GM12878 (cell line): ENCODE measurements at regions not wholly inside any gene's neighbourhood (a gene's known extent, or its start where the extent isn't known, plus 50 kb on each side); places are given as distances from the start of the nearest gene placed in this dataset.

Source experiments
- ATAC-seq: fragments of 200-7000 bp; cut with Tn5 transposase; 3 replicates; pipeline ENCODE4 v1.9.1; 2020; ENCODE audit warnings: mild to moderate bottlenecking, moderate library complexity
- BruUV-seq: library from RNA; stranded (reverse); fragments of 400-500 nt; replicated peaks from 2 replicates; lab custom pipeline; 2021; lab: Mats Ljungman, UMichigan
- CTCF ChIA-PET: fragments of 300-600 bp; sonication (Branson Sonifier 250); formaldehyde crosslinking; extraction: SDS; loops from one replicate; lab custom pipeline; 2021; ENCODE audit warnings: inconsistent platforms; lab: Yijun Ruan, JAX
- POLR2A ChIA-PET: fragments of 350-600 bp; formaldehyde crosslinking; extraction: SDS; loops from one replicate; lab custom pipeline; 2021; ENCODE audit warnings: inconsistent platforms; lab: Charles Lee
- RAD21 ChIA-PET: fragments of 300-600 bp; sonication (Branson Sonifier 250); formaldehyde crosslinking; loops from one replicate; lab custom pipeline; 2023; ENCODE audit warnings: antibody characterized with exemption; ENCODE audit not compliant: unreplicated experiment; lab: Charles Lee
- SMC1A ChIA-PET: fragments of 300-600 bp; sonication (Branson Sonifier 250); formaldehyde crosslinking; loops from one replicate; lab custom pipeline; 2023; ENCODE audit not compliant: unreplicated experiment, uncharacterized antibody; lab: Charles Lee
- DNase-seq: peaks from one replicate; pipeline ENCODE4 v3.0.0-alpha.2; 2011; ENCODE audit warnings: low read depth, low spot score
- FAIRE-seq: peaks from 3 replicates; lab custom pipeline; 2011; peaks lifted over from hg19 to GRCh38; lab: Jason Lieb, UNC
- H2AFZ ChIP-seq: 2 replicates; pipeline ENCODE4 v1.6.0; 2011; ENCODE audit warnings: low read depth, low read length, control low read depth; ENCODE audit not compliant: control insufficient read depth
- H3K27ac ChIP-seq: 2 replicates; pipeline ENCODE4 v1.5.1; 2011; ENCODE audit warnings: control low read depth; ENCODE audit not compliant: control insufficient read depth, insufficient read depth
- H3K27me3 ChIP-seq, 2 experiments: replicated peaks in 1 of 2; 2 replicates each; pipeline versions ENCODE4 v1.6.0 to v1.6.1; 2011; ENCODE audit warnings: low read length in 1 of 2; ENCODE audit not compliant: control insufficient read depth in 2 of 2, insufficient read depth in 2 of 2
- H3K36me3 ChIP-seq, 2 experiments: 2 replicates each; pipeline ENCODE4 v1.5.1; 2011; ENCODE audit warnings: low read length in 1 of 2; ENCODE audit not compliant: control insufficient read depth in 2 of 2, insufficient read depth in 2 of 2
- H3K4me1 ChIP-seq: 2 replicates; pipeline ENCODE4 v1.6.1; 2011; ENCODE audit warnings: mild to moderate bottlenecking, low read length, moderate library complexity, mixed read lengths; ENCODE audit not compliant: control insufficient read depth, insufficient read depth
- H3K4me2 ChIP-seq: 2 replicates; pipeline ENCODE4 v1.6.0; 2011; ENCODE audit warnings: control low read depth; ENCODE audit not compliant: control insufficient read depth, insufficient read depth
- H3K4me3 ChIP-seq: fragments of 200-600 bp; sonication (generic); 2 replicates; pipeline ENCODE4 v1.5.1; 2016
- H3K79me2 ChIP-seq: 2 replicates; pipeline ENCODE4 v1.6.0; 2011; ENCODE audit warnings: low read length; ENCODE audit not compliant: control insufficient read depth, insufficient read depth
- H3K9ac ChIP-seq: 2 replicates; pipeline ENCODE4 v1.8.0; 2011; ENCODE audit warnings: low read length, control low read depth, mixed read lengths; ENCODE audit not compliant: control insufficient read depth, insufficient read depth
- H3K9me3 ChIP-seq: replicated peaks from 3 replicates; pipeline ENCODE4 v1.5.1; 2011; ENCODE audit warnings: mild to moderate bottlenecking, low read length; ENCODE audit not compliant: control insufficient read depth, insufficient read depth
- H4K20me1 ChIP-seq: 2 replicates; pipeline ENCODE4 v1.6.0; 2011; ENCODE audit not compliant: control insufficient read depth, insufficient read depth
- ASH2L ChIP-seq: fragments of 300-600, 200-600 bp; sonication (generic); IDR thresholded peaks from 2 replicates; pipeline ENCODE4 v1.6.1; 2017; ENCODE audit warnings: low read depth, mild to moderate bottlenecking, borderline replicate concordance
- BCLAF1 ChIP-seq: fragments of 450-650 bp; IDR thresholded peaks from 2 replicates; pipeline ENCODE4 v1.6.1; 2017; ENCODE audit warnings: antibody characterized with exemption, mild to moderate bottlenecking, moderate library complexity
- DPF2 ChIP-seq: fragments of 450-650 bp; IDR thresholded peaks from 2 replicates; pipeline ENCODE4 v1.6.1; 2017; ENCODE audit warnings: mild to moderate bottlenecking
- GATAD2B ChIP-seq: fragments of 450-650 bp; conservative IDR thresholded peaks from 2 replicates; pipeline ENCODE4 v1.6.1; 2017; ENCODE audit warnings: low read depth, mild to moderate bottlenecking, moderate library complexity
- JUNB ChIP-seq: IDR thresholded peaks from 2 replicates; pipeline ENCODE4 v1.6.1; 2016; ENCODE audit warnings: antibody characterized with exemption, mild to moderate bottlenecking
- MLLT1 ChIP-seq: fragments of 450-650 bp; IDR thresholded peaks from 2 replicates; pipeline ENCODE4 v1.6.1; 2016; ENCODE audit warnings: mild to moderate bottlenecking
- NR2C2 ChIP-seq: IDR thresholded peaks from 2 replicates; pipeline ENCODE4 v1.6.1; 2011; ENCODE audit warnings: borderline replicate concordance, low read depth; ENCODE audit not compliant: control insufficient read depth, insufficient read length
- NRF1 ChIP-seq: conservative IDR thresholded peaks from 2 replicates; pipeline ENCODE4 v1.6.1; 2011; ENCODE audit warnings: mild to moderate bottlenecking, low read depth, low read length, improper control_type of control experiment
- SRF ChIP-seq, 2 experiments: IDR thresholded peaks; 2 replicates each; pipeline ENCODE4 v1.6.1; 2011; ENCODE audit warnings: low read depth in 2 of 2, low read length in 2 of 2, mild to moderate bottlenecking in 1 of 2, moderate library complexity in 1 of 2
- STAT3 ChIP-seq: IDR thresholded peaks from 2 replicates; pipeline ENCODE4 v1.6.1; 2011; ENCODE audit warnings: low read depth, low read length, improper control_type of control experiment
- SUPT20H ChIP-seq: IDR thresholded peaks from 2 replicates; pipeline ENCODE4 v1.6.1; 2011; ENCODE audit warnings: low read depth, mild to moderate bottlenecking, low read length, moderate library complexity, borderline replicate concordance; ENCODE audit not compliant: control insufficient read depth
- TCF12 ChIP-seq: IDR thresholded peaks from 2 replicates; pipeline ENCODE4 v1.6.1; 2011; ENCODE audit warnings: low read depth, mild to moderate bottlenecking, low read length
- WRNIP1 ChIP-seq: IDR thresholded peaks from 2 replicates; pipeline ENCODE4 v1.6.1; 2011; ENCODE audit warnings: low read depth, low read length, improper control_type of control experiment, borderline replicate concordance
- YY1 ChIP-seq: IDR thresholded peaks from 2 replicates; pipeline ENCODE4 v1.6.1; 2011; ENCODE audit warnings: low read depth, mild to moderate bottlenecking, low read length
- ZBED1 ChIP-seq: IDR thresholded peaks from 2 replicates; pipeline ENCODE4 v1.6.1; 2016; ENCODE audit warnings: borderline replicate concordance
- WGBS: methylation state at CpG from one replicate; pipeline ENCODE4 v1.1.6; 2016; ENCODE audit warnings: low lambda C conversion rate; ENCODE audit not compliant: insufficient replicate concordance, insufficient coverage; ENCODE audit errors: missing lambda C conversion rate; 5-methylcytosine and 5-hydroxymethylcytosine counted together
- in situ Hi-C: fragments of 300-500 bp; cut with MboI; formaldehyde crosslinking; loops from 9 replicates; pipeline ENCODE4 v1.14.3; 2018; ENCODE audit warnings: mixed read lengths
- intact Hi-C: fragments of 100-400 bp; cut with micrococcal nuclease; formaldehyde crosslinking; loops from one replicate; pipeline ENCODE4 v1.14.2; 2022; ENCODE audit not compliant: unreplicated experiment
- TF ChIP-seq, protein P1 (sequence below): IDR thresholded peaks from 2 replicates; pipeline ENCODE4 v1.6.1; 2011; ENCODE audit warnings: borderline replicate concordance, low read depth, mild to moderate bottlenecking, moderate library complexity, mixed read lengths, low read length; ENCODE audit not compliant: insufficient read depth; ENCODE audit errors: extremely low read length
- TF ChIP-seq, protein P2 (sequence below): IDR thresholded peaks from 2 replicates; pipeline ENCODE4 v1.6.1; 2012; ENCODE audit warnings: low read length, inconsistent platforms

GRCh38 chr10:53624722-53625121 is 852.1 kb upstream of the MBL2 start (continued):
- TF ChIP-seq DPF2, result no peak

GRCh38 chr10:53622201-53622600 is 849.6 kb upstream of the MBL2 start:
- Histone ChIP-seq H3K27me3 (no peaks in the 10 kb centered on the region), H3K36me3 (no peaks in the 10 kb centered on the region), H3K9ac (no peak overlapping the region)
- SMC1A ChIA-PET, result no interaction called here
- TF ChIP-seq ASH2L (no peak), GATAD2B (no peak), NRF1 (no peak), SUPT20H (no peak), WRNIP1 (no peak), JUNB (no peak), YY1 (no peak), MLLT1 (no peak), SRF (IDR thresholded peaks at IDR 0.05; ENCODE audit: low read depth in 2 of 2, low read length in 2 of 2) (no peak), NR2C2 (no peak), ZBED1 (no peak), STAT3 (no peak), BCLAF1 (no peak), TCF12 (no peak)
- TF ChIP-seq, protein P1, sequence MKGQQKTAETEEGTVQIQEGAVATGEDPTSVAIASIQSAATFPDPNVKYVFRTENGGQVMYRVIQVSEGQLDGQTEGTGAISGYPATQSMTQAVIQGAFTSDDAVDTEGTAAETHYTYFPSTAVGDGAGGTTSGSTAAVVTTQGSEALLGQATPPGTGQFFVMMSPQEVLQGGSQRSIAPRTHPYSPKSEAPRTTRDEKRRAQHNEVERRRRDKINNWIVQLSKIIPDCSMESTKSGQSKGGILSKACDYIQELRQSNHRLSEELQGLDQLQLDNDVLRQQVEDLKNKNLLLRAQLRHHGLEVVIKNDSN, result no peak
- TF ChIP-seq, protein P2, sequence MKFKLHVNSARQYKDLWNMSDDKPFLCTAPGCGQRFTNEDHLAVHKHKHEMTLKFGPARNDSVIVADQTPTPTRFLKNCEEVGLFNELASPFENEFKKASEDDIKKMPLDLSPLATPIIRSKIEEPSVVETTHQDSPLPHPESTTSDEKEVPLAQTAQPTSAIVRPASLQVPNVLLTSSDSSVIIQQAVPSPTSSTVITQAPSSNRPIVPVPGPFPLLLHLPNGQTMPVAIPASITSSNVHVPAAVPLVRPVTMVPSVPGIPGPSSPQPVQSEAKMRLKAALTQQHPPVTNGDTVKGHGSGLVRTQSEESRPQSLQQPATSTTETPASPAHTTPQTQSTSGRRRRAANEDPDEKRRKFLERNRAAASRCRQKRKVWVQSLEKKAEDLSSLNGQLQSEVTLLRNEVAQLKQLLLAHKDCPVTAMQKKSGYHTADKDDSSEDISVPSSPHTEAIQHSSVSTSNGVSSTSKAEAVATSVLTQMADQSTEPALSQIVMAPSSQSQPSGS, result no peak
- TF ChIP-seq, all 136 proteins: peak for 0
- Histone ChIP-seq H3K4me3 (no peak overlapping the region), H3K27ac (no peak overlapping the region), H3K9me3 (no peaks in the 10 kb centered on the region), H3K4me2 (no peak overlapping the region), H2AFZ (no peak overlapping the region), H3K79me2 (no peaks in the 10 kb centered on the region), H3K4me1 (no peaks in the 10 kb centered on the region), H4K20me1 (no peaks in the 10 kb centered on the region)
- in situ Hi-C loops, result no loop called here
- BruUV-seq, result no TSS peak
- ChIA-PET POLR2A (no interaction called here), CTCF (no interaction called here), RAD21 (no interaction called here)
- ATAC-seq, result no peak
- WGBS, result 5% methylated on average over 2 of the region's 2 CpGs
- no peak for DNase-seq
- intact Hi-C loops, result no loop called here
- FAIRE-seq, result no peak
